Stimulated activated naive CD4-positive, alpha-beta T cell (primary cell): ENCODE measurements at regions not wholly inside any gene's neighbourhood (a gene's known extent, or its start where the extent isn't known, plus 50 kb on each side); places are given as distances from the start of the nearest gene placed in this dataset.
"Not testable (repeated sequence)": the region's sequence is repeated elsewhere in the genome, so short reads cannot be mapped to it uniquely, and the experiment has no call there.

Experiments
- DNase-seq, 6 experiments: peaks; one replicate each; lab custom pipeline; 2025; lab: John Stamatoyannopoulos, UW

GRCh38 chr9:115880221-115880885 lies 273.2 kb upstream of the PAPPA start:
- DNase-seq: no peak

GRCh38 chr9:115882911-115883310 lies 270.7 kb upstream of the PAPPA start:
- no peak for DNase-seq

- no peak for DNase-seq
Measured at GRCh38 chr9:115883467-115884329, 269.9 kb upstream of the PAPPA start.

- DNase-seq: no peak
Measured at GRCh38 chr9:115884846-115885245, 268.7 kb upstream of the PAPPA start.

- no peak for DNase-seq
Measured at GRCh38 chr9:115888131-115888530, 265.5 kb upstream of the PAPPA start.

GRCh38 chr9:115891929-115892328 lies 261.7 kb upstream of the PAPPA start:
- DNase-seq: no peak

DNA sequence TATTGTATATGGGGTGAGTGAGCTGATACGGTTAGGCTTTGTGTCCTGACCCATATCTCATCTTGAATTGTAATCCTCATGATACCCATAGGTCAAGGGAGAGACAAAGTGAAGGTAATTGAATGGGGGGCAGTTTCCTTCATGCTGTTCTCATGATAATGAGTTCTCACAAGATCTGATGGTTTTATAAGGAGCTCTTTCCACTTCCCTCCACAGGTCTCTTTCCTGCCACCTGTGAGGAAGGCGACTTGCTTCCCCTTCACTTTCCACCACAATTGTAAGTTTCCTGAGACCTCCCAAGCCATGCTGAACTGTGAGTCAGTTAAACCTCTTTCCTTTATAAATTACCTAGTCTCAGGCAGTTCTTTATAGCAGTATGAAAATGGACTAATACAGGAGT lies 255.1 kb upstream of the PAPPA start:
- DNase-seq: not testable (repeated sequence)

DNA sequence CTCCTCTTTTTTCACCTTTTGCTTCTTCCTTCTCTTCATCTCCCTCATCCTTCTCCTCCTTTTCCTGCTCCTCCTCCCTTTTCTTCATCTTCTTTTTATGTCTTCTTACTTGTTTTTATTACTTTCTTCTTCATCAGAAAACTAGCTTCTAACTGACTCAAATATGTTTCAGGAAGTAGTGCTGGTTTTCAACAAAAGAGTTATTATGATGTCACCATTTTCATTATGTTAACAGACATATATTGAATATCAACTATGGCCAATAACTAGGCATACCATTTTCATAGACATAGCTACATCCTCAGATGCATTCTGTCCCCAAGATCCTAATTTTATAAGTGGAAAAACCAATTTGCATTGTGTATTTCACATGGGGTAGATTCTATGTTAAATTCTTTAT lies 252.9 kb upstream of the PAPPA start:
- no peak for DNase-seq

- DNase-seq: no peak
Measured at GRCh38 chr9:115910959-115911358, 242.6 kb upstream of the PAPPA start.

GRCh38 chr9:115912086-115912485 lies 241.5 kb upstream of the PAPPA start:
- DNase-seq: no peak

GRCh38 chr9:115913696-115914095 lies 239.9 kb upstream of the PAPPA start:
- DNase-seq: no peak

DNA sequence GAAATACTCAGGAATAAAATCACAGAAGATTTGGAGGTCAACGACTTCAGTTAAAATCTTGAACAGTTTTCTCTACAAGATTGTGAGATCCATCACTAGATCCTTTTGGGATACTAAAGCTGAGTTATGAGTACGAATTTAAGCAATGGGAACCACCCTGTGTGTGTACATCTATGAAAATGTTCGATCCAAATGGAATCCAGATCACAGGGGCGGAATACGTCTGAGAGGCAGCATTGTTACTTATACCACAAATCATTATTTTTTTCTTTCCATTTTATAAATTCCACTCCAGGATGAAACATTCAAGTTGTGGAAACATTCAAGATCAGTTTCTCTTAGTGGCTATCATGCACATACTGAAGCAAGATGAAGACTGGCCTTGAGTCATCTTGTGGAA lies 239.3 kb upstream of the PAPPA start:
- DNase-seq: no peak

DNA sequence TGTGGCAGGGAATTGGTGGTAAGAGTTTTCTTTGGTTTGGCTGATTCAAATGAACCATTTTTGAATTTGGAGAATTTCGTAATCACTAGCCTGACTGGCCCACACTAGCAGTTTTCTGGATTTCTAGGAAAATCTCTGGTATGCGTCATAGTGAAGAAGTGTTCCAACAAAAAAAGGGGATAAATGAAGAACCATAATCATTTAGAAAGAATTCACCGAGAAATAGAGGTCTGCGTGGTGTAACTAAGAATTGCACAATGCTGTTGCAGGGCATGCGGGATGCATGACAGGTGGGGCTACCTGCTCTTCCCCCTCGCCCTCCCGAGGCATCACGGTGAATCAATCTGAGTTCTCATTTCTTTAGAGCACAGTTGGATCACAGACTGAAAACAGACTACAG lies 232.3 kb upstream of the PAPPA start:
- DNase-seq: no peak

DNA sequence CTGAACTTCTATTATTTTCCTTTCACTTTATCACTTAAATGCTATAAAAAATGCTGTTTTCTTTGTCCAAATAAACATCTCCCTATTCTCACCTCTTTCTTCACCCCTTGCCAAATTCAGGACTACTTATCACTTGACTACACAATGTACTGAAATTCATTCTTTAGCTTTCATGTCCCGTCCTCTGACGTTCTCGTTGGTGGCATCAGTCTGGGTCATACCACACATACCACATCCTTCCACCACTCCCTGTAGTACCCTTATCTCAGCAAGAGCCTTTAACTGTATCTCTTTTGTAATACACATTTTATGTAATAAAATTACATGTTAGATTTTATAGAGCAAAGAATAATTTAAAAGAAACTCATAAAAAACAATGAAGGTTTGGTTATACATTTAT lies 231.1 kb upstream of the PAPPA start:
- DNase-seq: no peak

GRCh38 chr9:115923410-115923809 lies 230.2 kb upstream of the PAPPA start:
- DNase-seq: no peak

GRCh38 chr9:115923903-115924668 lies 229.5 kb upstream of the PAPPA start:
- DNase-seq: no peak

- no peak for DNase-seq
Measured at GRCh38 chr9:115924669-115924987, 229.0 kb upstream of the PAPPA start.

- DNase-seq: no peak
Measured at GRCh38 chr9:115925424-115925823, 228.2 kb upstream of the PAPPA start.

- DNase-seq: no peak
Measured at GRCh38 chr9:115930472-115930871, 223.1 kb upstream of the PAPPA start.

DNA sequence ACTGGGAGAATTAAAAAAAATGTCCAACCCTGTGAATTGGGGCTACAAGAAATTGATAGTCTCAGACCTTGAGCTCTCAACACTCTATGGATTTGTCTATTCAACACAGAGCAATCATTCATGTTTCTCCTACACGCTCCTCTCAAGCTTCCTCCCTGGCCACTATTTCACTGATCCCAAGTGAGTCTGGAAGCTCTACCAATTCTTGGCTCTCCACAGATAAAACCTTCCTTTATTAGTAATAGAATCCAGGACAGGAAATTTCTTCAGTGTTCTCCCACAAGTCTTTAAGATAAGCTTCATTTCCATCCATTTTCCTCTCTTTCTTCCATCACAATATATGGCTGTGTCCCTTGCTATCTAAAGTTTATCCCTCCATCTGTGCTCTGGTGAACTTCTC lies 215.1 kb upstream of the PAPPA start:
- no peak for DNase-seq

DNA sequence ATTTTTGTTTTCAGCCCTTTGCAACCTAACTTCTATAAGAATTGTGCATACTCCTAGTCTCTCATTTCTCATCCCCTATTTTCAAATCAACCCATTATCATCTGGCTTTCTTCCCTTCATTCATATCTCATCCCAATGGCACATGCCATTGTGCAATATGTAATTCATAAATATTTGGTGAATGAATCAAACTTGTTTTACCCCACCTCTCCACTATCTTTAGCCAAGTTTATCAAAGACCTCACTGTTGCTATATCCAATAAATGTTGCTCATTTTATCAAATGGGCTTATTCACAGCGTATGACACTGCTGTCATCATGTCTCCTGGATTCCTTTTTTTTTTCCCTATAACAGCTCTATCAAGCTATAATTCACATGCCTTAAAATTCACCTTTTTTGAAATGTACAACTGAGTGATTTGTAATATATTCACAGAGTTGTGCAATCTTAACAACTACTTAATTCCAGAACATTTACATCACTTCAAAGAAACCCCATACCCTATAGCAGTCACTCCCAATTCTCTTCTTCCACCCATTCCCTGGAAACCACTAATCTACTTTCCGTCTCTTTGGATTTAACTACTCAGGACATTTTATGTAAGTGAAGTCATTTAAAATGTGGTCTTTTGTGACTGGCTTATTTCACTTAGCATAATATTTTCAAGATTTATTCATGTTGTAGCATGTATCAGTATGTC lies 214.4 kb upstream of the PAPPA start:
- no peak for DNase-seq

GRCh38 chr9:115941561-115942315 lies 211.9 kb upstream of the PAPPA start:
- DNase-seq: no peak
